GM12878 (cell line): ENCODE measurements at regions not wholly inside any gene's neighbourhood (a gene's known extent, or its start where the extent isn't known, plus 50 kb on each side); places are given as distances from the start of the nearest gene placed in this dataset.

ENCODE experiments used
- CTCF ChIP-seq, 3 experiments: IDR thresholded peaks in 2 of 3; conservative IDR thresholded peaks in 1 of 3; 2 replicates each; pipeline ENCODE4 v1.5.1; 2011; ENCODE audit warnings: low read depth in 3 of 3, low read length in 3 of 3, mild to moderate bottlenecking in 3 of 3, control low read depth in 2 of 3, moderate library complexity in 2 of 3, inconsistent platforms in 1 of 3, mixed read lengths in 1 of 3; ENCODE audit not compliant: control insufficient read depth in 2 of 3, insufficient read depth in 1 of 3; ENCODE audit errors: extremely low read depth in 1 of 3
- EP300 ChIP-seq, 2 experiments: fragments of 150-350 bp in 1 of 2; IDR thresholded peaks; 2 replicates each; pipeline ENCODE4 v1.6.1; 2011 to 2012; ENCODE audit warnings: low read depth in 2 of 2, low read length in 2 of 2, borderline replicate concordance in 1 of 2, improper control_type of control experiment in 1 of 2, inconsistent platforms in 1 of 2; ENCODE audit not compliant: control insufficient read depth in 1 of 2
- FOXK2 ChIP-seq: fragments of 450-650 bp; IDR thresholded peaks from 2 replicates; pipeline ENCODE4 v1.6.1; 2017; ENCODE audit warnings: mild to moderate bottlenecking, moderate library complexity
- GABPA ChIP-seq: IDR thresholded peaks from 2 replicates; pipeline ENCODE4 v1.6.1; 2014; ENCODE audit warnings: antibody characterized with exemption, low read depth, mild to moderate bottlenecking, inconsistent platforms
- HDAC6 ChIP-seq: fragments of 200-600 bp; sonication (generic); IDR thresholded peaks from one replicate; pipeline ENCODE4 v1.8.0; 2017; ENCODE audit warnings: antibody characterized with exemption; ENCODE audit not compliant: unreplicated experiment
- JUND ChIP-seq: IDR thresholded peaks from 2 replicates; pipeline ENCODE4 v1.6.1; 2012; ENCODE audit warnings: low read depth, mild to moderate bottlenecking, low read length, improper control_type of control experiment, moderate library complexity
- NBN ChIP-seq: fragments of 450-650 bp; IDR thresholded peaks from 2 replicates; pipeline ENCODE4 v1.6.1; 2016
- NR2C2 ChIP-seq: IDR thresholded peaks from 2 replicates; pipeline ENCODE4 v1.6.1; 2011; ENCODE audit warnings: borderline replicate concordance, low read depth; ENCODE audit not compliant: control insufficient read depth, insufficient read length
- POLR2A ChIP-seq: IDR thresholded peaks from 2 replicates; pipeline ENCODE4 v1.6.1; 2011; ENCODE audit warnings: low read depth, mild to moderate bottlenecking, low read length
- TCF7 ChIP-seq: IDR thresholded peaks from 2 replicates; pipeline ENCODE4 v1.6.1; 2014; ENCODE audit warnings: antibody characterized with exemption, borderline replicate concordance
- ZBTB33 ChIP-seq: fragments of 450-650 bp; IDR thresholded peaks from 2 replicates; pipeline ENCODE4 v1.6.1; 2017; ENCODE audit warnings: mild to moderate bottlenecking

DNA sequence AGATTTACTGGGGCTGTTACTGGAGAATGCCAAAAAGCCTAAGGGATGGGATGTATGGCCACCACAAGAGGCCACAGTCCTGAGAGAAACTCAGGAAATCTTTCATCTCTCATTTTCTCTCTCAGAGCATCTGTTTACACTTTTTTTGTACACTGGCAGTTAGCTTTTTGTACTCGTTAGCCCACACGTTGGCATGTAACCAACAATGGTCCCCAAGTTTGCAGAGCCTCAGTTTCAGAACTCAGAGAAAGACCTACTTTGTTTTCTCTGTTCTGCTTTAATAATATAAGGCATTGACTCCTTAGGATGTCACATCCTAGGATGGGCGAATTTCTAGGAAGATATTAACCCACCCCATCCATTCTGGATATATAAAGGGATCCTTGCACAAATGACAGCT is 183.5 kb downstream of the SUCNR1 start:
- TF ChIP-seq HDAC6: no peak
- no peak for TF ChIP-seq POLR2A
- no peak for TF ChIP-seq NR2C2
- no peak for TF ChIP-seq EP300 (IDR thresholded peaks at IDR 0.05; ENCODE audit: borderline replicate concordance in 1 of 2, control insufficient read depth in 1 of 2, low read depth in 2 of 2, low read length in 2 of 2)
- no peak for TF ChIP-seq NBN
- no peak for TF ChIP-seq CTCF (IDR thresholded peaks at IDR 0.05 in 2 of 3, conservative IDR thresholded peaks at IDR 0.05 in 1 of 3; ENCODE audit: control insufficient read depth in 2 of 3, extremely low read depth in 1 of 3, insufficient read depth in 1 of 3, low read depth in 3 of 3, low read length in 3 of 3)
- no peak for TF ChIP-seq FOXK2
- no peak for TF ChIP-seq GABPA
- no peak for TF ChIP-seq TCF7
- no peak for TF ChIP-seq JUND
- TF ChIP-seq ZBTB33: no peak
